Activated CD8-positive, alpha-beta T cell treated with anti-CD3 and anti-CD28 coated beads for 36 hours (primary cell): ENCODE measurements at regions not wholly inside any gene's neighbourhood (a gene's known extent, or its start where the extent isn't known, plus 50 kb on each side); places are given as distances from the start of the nearest gene placed in this dataset.

Experiments used
- ATAC-seq: fragments of 200-7000 bp; cut with Tn5 transposase; one replicate; pipeline ENCODE4 v1.10.0; 2021; ENCODE audit warnings: mild to moderate bottlenecking, moderate library complexity
- CTCF ChIA-PET: fragments of 350-600 bp; sonication (Branson Sonifier 250); formaldehyde crosslinking; loops from one replicate; lab custom pipeline; 2021; ENCODE audit warnings: antibody characterized with exemption; lab: Charles Lee
- POLR2A ChIA-PET: fragments of 350-600 bp; sonication (Branson Sonifier 250); formaldehyde crosslinking; loops from one replicate; lab custom pipeline; 2021; ENCODE audit warnings: antibody characterized with exemption; lab: Charles Lee
- DNase-seq: peaks from one replicate; pipeline ENCODE4 v3.0.0-alpha.2; 2020
- H3K27ac Mint-ChIP-seq: one replicate; pipeline ENCODE4 v1.8.0; 2021; ENCODE audit warnings: mild to moderate bottlenecking, mixed read lengths
- H3K27me3 Mint-ChIP-seq: one replicate; pipeline ENCODE4 v1.8.0; 2021; ENCODE audit warnings: mixed read lengths
- H3K36me3 Mint-ChIP-seq: one replicate; pipeline ENCODE4 v1.8.0; 2021; ENCODE audit warnings: low read depth, mixed read lengths
- H3K4me1 Mint-ChIP-seq: one replicate; pipeline ENCODE4 v1.8.0; 2021; ENCODE audit warnings: low read depth, mixed read lengths
- H3K4me3 Mint-ChIP-seq: one replicate; pipeline ENCODE4 v1.8.0; 2021; ENCODE audit warnings: mild to moderate bottlenecking, moderate library complexity, mixed read lengths
- H3K9me3 Mint-ChIP-seq: one replicate; pipeline ENCODE4 v1.8.0; 2021; ENCODE audit warnings: mixed read lengths
- CTCF ChIP-seq: fragments of 200-600 bp; IDR thresholded peaks from one replicate; pipeline ENCODE4 v1.8.0; 2022; ENCODE audit warnings: antibody characterized with exemption, mild to moderate bottlenecking
- intact Hi-C: fragments of 100-400 bp; cut with micrococcal nuclease; formaldehyde crosslinking; loops from one replicate; pipeline ENCODE4 v1.10.0; 2022

- ATAC-seq (peak; percentile 76), DNase-seq (no peak)
- Mint-ChIP-seq H3K4me3 (no peak overlapping the region), H3K36me3 (no peaks in the 10 kb centered on the region), H3K27me3 (peaks cover 5% of the 10 kb centered on the region), H3K4me1 (peaks cover 7% of the 10 kb centered on the region), H3K9me3 (no peaks in the 10 kb centered on the region), H3K27ac (peak overlapping the region; percentile 14)
- intact Hi-C loops: no loop called here
- no peak for TF ChIP-seq CTCF
- ChIA-PET POLR2A (no interaction called here), CTCF (no interaction called here)
Observed at GRCh38 chr2:64854773-64855237, 134.4 kb upstream of the SLC1A4 start.

GRCh38 chr2:64857581-64858471 lies 131.4 kb upstream of the SLC1A4 start:
- intact Hi-C loops: no loop called here

GRCh38 chr2:64858541-64859311 lies 130.5 kb upstream of the SLC1A4 start:
- peaks cover 6% of the 10 kb centered on the region for H3K27me3 Mint-ChIP-seq

More at GRCh38 chr2:64857581-64858471, 131.4 kb upstream of the SLC1A4 start:
- ChIA-PET POLR2A (interaction anchor here (0.9 kb wide), 1 partner anchor 23 kb away, joined by 3 read pairs; no protein-coding TSS in a partner anchor), CTCF (interaction anchor here (1.1 to 1.6 kb wide), 4 partner anchors 15 to 271 kb away, joined by 3 to 5 read pairs (median 4); no protein-coding TSS in a partner anchor)
- Mint-ChIP-seq H3K4me3 (no peak overlapping the region), H3K36me3 (no peaks in the 10 kb centered on the region), H3K27me3 (peaks cover 6% of the 10 kb centered on the region), H3K4me1 (peaks cover 9% of the 10 kb centered on the region), H3K27ac (no peak overlapping the region), H3K9me3 (no peaks in the 10 kb centered on the region)
- DNase-seq (no peak), ATAC-seq (no peak)
- no peak for TF ChIP-seq CTCF

More at GRCh38 chr2:64858541-64859311, 130.5 kb upstream of the SLC1A4 start:
- intact Hi-C loops: no loop called here
- Mint-ChIP-seq H3K36me3 (no peaks in the 10 kb centered on the region), H3K4me1 (peaks cover 9% of the 10 kb centered on the region), H3K4me3 (no peak overlapping the region), H3K9me3 (no peaks in the 10 kb centered on the region), H3K27ac (no peak overlapping the region)
- ChIA-PET POLR2A (interaction anchor here (0.6 to 0.9 kb wide), 3 partner anchors 9 to 272 kb away, joined by 3 read pairs; no protein-coding TSS in a partner anchor), CTCF (interaction anchor here (0.9 to 2.3 kb wide), 10 partner anchors 12 to 272 kb away, joined by 3 to 11 read pairs (median 4); no protein-coding TSS in a partner anchor)
- ATAC-seq (no peak), DNase-seq (no peak)
- TF ChIP-seq CTCF: no peak
